OCI-LY1 (cell line): ENCODE measurements at regions not wholly inside any gene's neighbourhood (a gene's known extent, or its start where the extent isn't known, plus 50 kb on each side); places are given as distances from the start of the nearest gene placed in this dataset.

ENCODE experiments used
- H2AFZ ChIP-seq: fragments of 200-600 bp; sonication (generic), shearing (Covaris generic); 2 replicates; pipeline ENCODE4 v1.6.0; 2014; ENCODE audit warnings: antibody characterized with exemption, mild to moderate bottlenecking, low read length
- H3F3A ChIP-seq: fragments of 200-600 bp; sonication (generic), shearing (Covaris generic); 2 replicates; pipeline ENCODE4 v1.6.0; 2014; ENCODE audit warnings: mild to moderate bottlenecking, antibody characterized with exemption, low read length, moderate library complexity; ENCODE audit not compliant: insufficient read depth
- H3K27ac ChIP-seq: fragments of 200-600 bp; sonication (generic); 2 replicates; pipeline ENCODE4 v1.5.1; 2014; ENCODE audit warnings: low read length, mixed run types, mild to moderate bottlenecking, low read depth; ENCODE audit not compliant: poor library complexity, severe bottlenecking
- H3K27me3 ChIP-seq: fragments of 200-600 bp; sonication (generic); 2 replicates; pipeline ENCODE4 v1.6.0; 2014; ENCODE audit warnings: antibody characterized with exemption, mild to moderate bottlenecking, low read length, moderate library complexity; ENCODE audit not compliant: insufficient read depth
- H3K36me3 ChIP-seq: fragments of 200-600 bp; sonication (generic); 2 replicates; pipeline ENCODE4 v1.6.1; 2014; ENCODE audit warnings: mild to moderate bottlenecking, antibody characterized with exemption, low read length, moderate library complexity, mixed read lengths; ENCODE audit not compliant: insufficient read depth
- H3K4me1 ChIP-seq: fragments of 200-600 bp; sonication (generic); 2 replicates; pipeline ENCODE4 v1.5.1; 2014; ENCODE audit warnings: mild to moderate bottlenecking, low read length, moderate library complexity; ENCODE audit not compliant: insufficient read depth, severe bottlenecking
- H3K4me2 ChIP-seq: fragments of 200-600 bp; sonication (generic), shearing (Covaris generic); 2 replicates; pipeline ENCODE4 v1.6.1; 2014; ENCODE audit warnings: low read length
- H3K4me3 ChIP-seq: fragments of 200-600 bp; sonication (generic); 2 replicates; pipeline ENCODE4 v1.5.1; 2014; ENCODE audit warnings: low read length, low read depth, mild to moderate bottlenecking, mixed read lengths; ENCODE audit not compliant: poor library complexity, severe bottlenecking
- H3K79me2 ChIP-seq: fragments of 200-600 bp; shearing (Covaris generic); 2 replicates; pipeline ENCODE4 v1.6.1; 2016; ENCODE audit warnings: mixed run types, low read length, mixed read lengths; ENCODE audit not compliant: insufficient read depth
- H3K9ac ChIP-seq: fragments of 200-600 bp; sonication (generic), shearing (Covaris generic); 2 replicates; pipeline ENCODE4 v1.6.1; 2014; ENCODE audit warnings: mild to moderate bottlenecking, low read length, mixed read lengths
- H3K9me2 ChIP-seq: fragments of 200-600 bp; sonication (generic), shearing (Covaris generic); 2 replicates; pipeline ENCODE4 v1.6.1; 2014; ENCODE audit warnings: low read depth, mild to moderate bottlenecking, low read length, mixed read lengths
- H3K9me3 ChIP-seq: fragments of 200-600 bp; shearing (Covaris generic); 2 replicates; pipeline ENCODE4 v1.6.1; 2014; ENCODE audit warnings: low read length, mixed read lengths
- H4K20me1 ChIP-seq: fragments of 200-600 bp; sonication (generic), shearing (Covaris generic); 2 replicates; pipeline ENCODE4 v1.6.0; 2016; ENCODE audit warnings: mild to moderate bottlenecking, low read length; ENCODE audit not compliant: insufficient read depth
- EZH2 ChIP-seq: fragments of 200-600 bp; sonication (generic), shearing (Covaris generic); IDR thresholded peaks from 2 replicates; pipeline ENCODE4 v1.8.0; 2017; ENCODE audit warnings: borderline replicate concordance, mixed run types, mild to moderate bottlenecking, antibody characterized with exemption, low read length, moderate library complexity, mixed read lengths
- TF ChIP-seq, protein P1 (sequence below): fragments of 200-600 bp; sonication (generic), shearing (Covaris generic); IDR thresholded peaks from 2 replicates; pipeline ENCODE4 v1.5.1; 2017; ENCODE audit warnings: mild to moderate bottlenecking, antibody characterized with exemption, low read length, moderate library complexity, mixed read lengths

DNA sequence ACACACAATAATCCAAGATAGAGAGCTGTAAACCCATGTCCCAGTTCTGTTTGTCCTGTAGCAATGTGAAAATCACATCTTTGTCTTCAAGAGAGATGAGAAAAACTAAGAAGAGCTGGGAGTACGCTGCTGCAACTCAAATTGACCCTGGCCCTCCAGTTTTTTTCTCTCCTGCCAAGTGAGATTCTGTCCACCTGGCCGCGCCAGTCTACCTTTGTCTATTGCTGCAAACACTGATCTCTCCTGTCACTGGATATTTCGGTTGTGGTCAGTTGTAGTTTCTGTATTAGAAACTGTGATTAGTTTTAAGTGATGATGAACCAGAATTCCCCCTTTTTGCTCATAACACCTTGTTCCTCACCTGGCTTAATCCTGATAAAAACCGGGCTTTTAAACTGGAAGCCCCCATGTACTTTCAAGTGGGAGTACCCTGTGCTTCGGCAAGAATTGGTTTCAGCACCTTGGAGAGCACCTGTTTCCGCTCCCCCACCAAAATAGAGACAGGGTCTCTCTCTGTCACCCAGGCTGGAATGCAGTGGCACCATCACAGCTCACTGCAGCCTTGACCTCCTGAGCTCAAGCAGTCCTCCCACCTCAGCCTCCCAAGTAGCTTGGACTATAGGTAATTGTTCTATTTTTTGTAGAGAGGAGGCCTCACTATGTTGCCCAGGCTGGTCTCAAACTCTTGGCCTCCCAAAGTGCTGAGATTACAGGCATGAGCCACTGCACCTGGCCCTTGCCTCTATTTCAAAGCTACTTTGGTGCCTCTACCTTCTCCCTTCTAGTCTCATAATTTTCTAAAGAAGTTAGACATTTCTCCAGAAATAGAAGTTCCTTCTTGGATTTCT lies 156.8 kb downstream of the PHETA1 start:
- TF ChIP-seq, protein P1, sequence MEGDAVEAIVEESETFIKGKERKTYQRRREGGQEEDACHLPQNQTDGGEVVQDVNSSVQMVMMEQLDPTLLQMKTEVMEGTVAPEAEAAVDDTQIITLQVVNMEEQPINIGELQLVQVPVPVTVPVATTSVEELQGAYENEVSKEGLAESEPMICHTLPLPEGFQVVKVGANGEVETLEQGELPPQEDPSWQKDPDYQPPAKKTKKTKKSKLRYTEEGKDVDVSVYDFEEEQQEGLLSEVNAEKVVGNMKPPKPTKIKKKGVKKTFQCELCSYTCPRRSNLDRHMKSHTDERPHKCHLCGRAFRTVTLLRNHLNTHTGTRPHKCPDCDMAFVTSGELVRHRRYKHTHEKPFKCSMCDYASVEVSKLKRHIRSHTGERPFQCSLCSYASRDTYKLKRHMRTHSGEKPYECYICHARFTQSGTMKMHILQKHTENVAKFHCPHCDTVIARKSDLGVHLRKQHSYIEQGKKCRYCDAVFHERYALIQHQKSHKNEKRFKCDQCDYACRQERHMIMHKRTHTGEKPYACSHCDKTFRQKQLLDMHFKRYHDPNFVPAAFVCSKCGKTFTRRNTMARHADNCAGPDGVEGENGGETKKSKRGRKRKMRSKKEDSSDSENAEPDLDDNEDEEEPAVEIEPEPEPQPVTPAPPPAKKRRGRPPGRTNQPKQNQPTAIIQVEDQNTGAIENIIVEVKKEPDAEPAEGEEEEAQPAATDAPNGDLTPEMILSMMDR: no peak
- TF ChIP-seq EZH2: no peak
- Histone ChIP-seq H4K20me1 (no peaks in the 10 kb centered on the region), H3K4me1 (no peaks in the 10 kb centered on the region)

GRCh38 chr12:111209811-111210210 lies 159.1 kb downstream of the PHETA1 start:
- no peaks in the 10 kb centered on the region for H3K27me3 ChIP-seq
- no peak overlapping the region for H3K9ac ChIP-seq
- no peak overlapping the region for H3K27ac ChIP-seq
- no peak overlapping the region for H3K4me2 ChIP-seq
- no peaks in the 10 kb centered on the region for H3K9me3 ChIP-seq
- TF ChIP-seq, protein P1: no peak
- TF ChIP-seq EZH2: no peak
- no peaks in the 10 kb centered on the region for H4K20me1 ChIP-seq
- no peaks in the 10 kb centered on the region for H3K36me3 ChIP-seq
- H3K4me1 ChIP-seq: no peaks in the 10 kb centered on the region
- no peak overlapping the region for H2AFZ ChIP-seq
- H3K4me3 ChIP-seq: no peak overlapping the region
- H3K79me2 ChIP-seq: no peaks in the 10 kb centered on the region
- H3F3A ChIP-seq: no peaks in the 10 kb centered on the region
- H3K9me2 ChIP-seq: no peaks in the 10 kb centered on the region

More for the DNA sequence above, 156.8 kb downstream of the PHETA1 start:
- no peaks in the 10 kb centered on the region for H3K9me3 ChIP-seq
- no peak overlapping the region for H3K27ac ChIP-seq
- H2AFZ ChIP-seq: no peak overlapping the region
- H3K79me2 ChIP-seq: no peaks in the 10 kb centered on the region
- no peaks in the 10 kb centered on the region for H3K36me3 ChIP-seq
- H3K9ac ChIP-seq: no peak overlapping the region
- no peak overlapping the region for H3K4me2 ChIP-seq
- no peaks in the 10 kb centered on the region for H3K9me2 ChIP-seq
- no peaks in the 10 kb centered on the region for H3K27me3 ChIP-seq
- H3K4me3 ChIP-seq: no peak overlapping the region
- H3F3A ChIP-seq: no peaks in the 10 kb centered on the region

DNA sequence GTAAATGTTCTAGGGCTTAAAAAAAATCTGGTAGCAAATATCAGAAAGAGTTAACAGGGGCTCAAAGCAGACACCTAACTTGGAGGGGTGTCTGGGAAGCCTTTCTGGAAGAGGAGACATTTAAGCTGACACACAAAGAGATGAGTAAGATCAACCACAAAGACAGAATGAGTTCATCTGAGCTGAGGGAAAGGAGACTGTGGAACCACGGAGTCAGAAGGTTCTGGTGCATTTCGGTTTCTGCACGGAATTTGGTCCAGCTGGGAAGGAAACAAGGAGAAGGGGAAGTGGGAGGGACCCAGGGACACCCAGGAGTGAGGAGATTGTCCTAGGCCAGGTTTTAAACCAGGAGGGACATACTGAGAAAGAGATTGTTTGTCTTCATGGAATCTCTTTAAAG lies 161.1 kb downstream of the PHETA1 start:
- H3K9ac ChIP-seq: no peak overlapping the region

More for the DNA sequence above, 161.1 kb downstream of the PHETA1 start:
- no peaks in the 10 kb centered on the region for H3F3A ChIP-seq
- no peak for TF ChIP-seq EZH2
- TF ChIP-seq, protein P1: no peak
- H4K20me1 ChIP-seq: no peaks in the 10 kb centered on the region
- H3K9me3 ChIP-seq: no peaks in the 10 kb centered on the region
- H3K36me3 ChIP-seq: no peaks in the 10 kb centered on the region
- no peaks in the 10 kb centered on the region for H3K4me1 ChIP-seq
- H3K4me3 ChIP-seq: no peak overlapping the region
- no peak overlapping the region for H2AFZ ChIP-seq
- H3K79me2 ChIP-seq: no peaks in the 10 kb centered on the region
- H3K9me2 ChIP-seq: no peaks in the 10 kb centered on the region
- no peak overlapping the region for H3K27ac ChIP-seq
- H3K4me2 ChIP-seq: no peak overlapping the region
- H3K27me3 ChIP-seq: no peaks in the 10 kb centered on the region
